GM12878 (cell line): ENCODE measurements at regions not wholly inside any gene's neighbourhood (a gene's known extent, or its start where the extent isn't known, plus 50 kb on each side); places are given as distances from the start of the nearest gene placed in this dataset.

Source experiments
- CREB1 ChIP-seq: IDR thresholded peaks from 2 replicates; pipeline ENCODE4 v1.6.1; 2012; ENCODE audit warnings: low read depth, mild to moderate bottlenecking, inconsistent platforms
- ETV6 ChIP-seq, 2 experiments: fragments of 450-650 bp in 1 of 2; IDR thresholded peaks in 1 of 2; conservative IDR thresholded peaks in 1 of 2; 2 replicates each; pipeline ENCODE4 v1.6.1; 2014; ENCODE audit warnings: antibody characterized with exemption in 1 of 2, borderline replicate concordance in 1 of 2, low read depth in 1 of 2, mild to moderate bottlenecking in 1 of 2, moderate library complexity in 1 of 2
- GABPA ChIP-seq: IDR thresholded peaks from 2 replicates; pipeline ENCODE4 v1.6.1; 2014; ENCODE audit warnings: antibody characterized with exemption, low read depth, mild to moderate bottlenecking, inconsistent platforms
- KDM1A ChIP-seq: fragments of 200-600 bp; sonication (generic); IDR thresholded peaks from 2 replicates; pipeline ENCODE4 v1.6.1; 2016; ENCODE audit warnings: borderline replicate concordance
- PBX3 ChIP-seq: IDR thresholded peaks from 2 replicates; pipeline ENCODE4 v1.6.1; 2011; ENCODE audit warnings: mild to moderate bottlenecking, low read depth, low read length, moderate library complexity; ENCODE audit not compliant: insufficient replicate concordance
- POLR2AphosphoS5 ChIP-seq: IDR thresholded peaks from 2 replicates; pipeline ENCODE4 v1.6.1; 2011; ENCODE audit warnings: mild to moderate bottlenecking, low read length, inconsistent platforms
- RELB ChIP-seq: fragments of 450-650 bp; IDR thresholded peaks from 2 replicates; pipeline ENCODE4 v1.6.1; 2017; ENCODE audit warnings: low read depth, mild to moderate bottlenecking, moderate library complexity
- STAT1 ChIP-seq: fragments of 450-650 bp; conservative IDR thresholded peaks from 2 replicates; pipeline ENCODE4 v1.6.1; 2014; ENCODE audit warnings: antibody characterized with exemption, mild to moderate bottlenecking
- TCF12 ChIP-seq: IDR thresholded peaks from 2 replicates; pipeline ENCODE4 v1.6.1; 2011; ENCODE audit warnings: low read depth, mild to moderate bottlenecking, low read length
- ZNF274 ChIP-seq: IDR thresholded peaks from one replicate; pipeline ENCODE4 v1.8.0; 2011; ENCODE audit not compliant: insufficient read length, insufficient read depth
- ZNF687 ChIP-seq: fragments of 450-650 bp; IDR thresholded peaks from 2 replicates; pipeline ENCODE4 v1.6.1; 2017; ENCODE audit warnings: mild to moderate bottlenecking, moderate library complexity

GRCh38 chr17:77472468-77473310 is 331.9 kb downstream of the SEC14L1 start:
- no peak for TF ChIP-seq PBX3
- no peak for TF ChIP-seq ETV6 (conservative IDR thresholded peaks at IDR 0.05 in 1 of 2, IDR thresholded peaks at IDR 0.05 in 1 of 2; ENCODE audit: borderline replicate concordance in 1 of 2, low read depth in 1 of 2)
- TF ChIP-seq ZNF274, result no peak
- no peak for TF ChIP-seq STAT1
- TF ChIP-seq POLR2AphosphoS5, result no peak
- no peak for TF ChIP-seq TCF12
- no peak for TF ChIP-seq RELB
- no peak for TF ChIP-seq GABPA
- no peak for TF ChIP-seq ZNF687
- TF ChIP-seq KDM1A, result no peak
- no peak for TF ChIP-seq CREB1
